Panc1 (cell line): ENCODE measurements at regions not wholly inside any gene's neighbourhood (a gene's known extent, or its start where the extent isn't known, plus 50 kb on each side); places are given as distances from the start of the nearest gene placed in this dataset.

ENCODE experiments used
- ATAC-seq: fragments of 200-7000 bp; cut with Tn5 transposase; 2 replicates; pipeline ENCODE4 v1.9.1; 2020; ENCODE audit warnings: mild to moderate bottlenecking, moderate library complexity
- BruUV-seq: library from RNA; stranded (reverse); fragments of 400-500 nt; replicated peaks from 2 replicates; lab custom pipeline; 2021; lab: Mats Ljungman, UMichigan
- CTCF ChIA-PET: fragments of 300-600 bp; sonication (Branson Sonifier 250); formaldehyde crosslinking; loops from one replicate; lab custom pipeline; 2022; ENCODE audit warnings: antibody characterized with exemption; lab: Charles Lee
- POLR2A ChIA-PET: fragments of 300-600 bp; sonication (Branson Sonifier 250); formaldehyde crosslinking; loops from one replicate; lab custom pipeline; 2022; ENCODE audit warnings: antibody characterized with exemption; lab: Charles Lee
- DNase-seq: peaks from one replicate; pipeline ENCODE4 v3.0.0-alpha.2; 2010; ENCODE audit warnings: low read depth, low spot score
- H3K27ac ChIP-seq: 2 replicates; pipeline ENCODE4 v1.5.1; 2011; ENCODE audit warnings: mild to moderate bottlenecking, low read length, inconsistent platforms
- H3K27me3 ChIP-seq: fragments of 200-500 bp; sonication (Bioruptor generic); 2 replicates; pipeline ENCODE4 v1.6.0; 2014; ENCODE audit warnings: low read length, inconsistent platforms; ENCODE audit not compliant: control insufficient read depth, insufficient read depth
- H3K36me3 ChIP-seq: fragments of 200-500 bp; sonication (Bioruptor generic); 2 replicates; pipeline ENCODE4 v1.5.1; 2014; ENCODE audit warnings: inconsistent platforms, mild to moderate bottlenecking, low read length, moderate library complexity; ENCODE audit not compliant: control insufficient read depth, insufficient read depth
- H3K4me1 ChIP-seq: 2 replicates; pipeline ENCODE4 v1.5.1; 2011; ENCODE audit warnings: inconsistent platforms, mild to moderate bottlenecking, low read length, moderate library complexity; ENCODE audit not compliant: control insufficient read depth, insufficient read depth
- H3K4me3 ChIP-seq, 2 experiments: 2 replicates each; pipeline ENCODE4 v1.5.1; 2011 to 2012; ENCODE audit warnings: low read depth in 2 of 2, low read length in 2 of 2, mild to moderate bottlenecking in 2 of 2, inconsistent platforms in 1 of 2, moderate library complexity in 1 of 2
- H3K9me3 ChIP-seq: fragments of 200-500 bp; sonication (Bioruptor generic); 2 replicates; pipeline ENCODE4 v1.5.1; 2014; ENCODE audit warnings: low read depth, mild to moderate bottlenecking, inconsistent platforms, low read length, moderate library complexity; ENCODE audit not compliant: control insufficient read depth, insufficient read depth
- POLR2AphosphoS5 ChIP-seq: IDR thresholded peaks from 2 replicates; pipeline ENCODE4 v1.6.1; 2012; ENCODE audit warnings: mild to moderate bottlenecking, low read depth, low read length, moderate library complexity
- SIN3A ChIP-seq: IDR thresholded peaks from 2 replicates; pipeline ENCODE4 v1.6.1; 2012; ENCODE audit warnings: low read depth, mild to moderate bottlenecking, low read length, moderate library complexity, borderline replicate concordance; ENCODE audit not compliant: insufficient read depth
- TCF7L2 ChIP-seq: IDR thresholded peaks from 2 replicates; pipeline ENCODE4 v1.6.1; 2011; ENCODE audit warnings: mild to moderate bottlenecking, low read depth, low read length, inconsistent platforms
- in situ Hi-C: cut with HindIII; loops from 2 replicates; pipeline ENCODE4 v1.10.0; 2016; ENCODE audit warnings: low sequenced_read_pairs, low pct_unique_long_range_greater_than_20kb
- intact Hi-C: fragments of 100-400 bp; cut with micrococcal nuclease; formaldehyde crosslinking; loops from one replicate; pipeline ENCODE4 v1.10.0; 2022; ENCODE audit not compliant: unreplicated experiment
- TF ChIP-seq, protein P1 (sequence below): fragments of 450-650 bp; IDR thresholded peaks from 2 replicates; pipeline ENCODE4 v1.5.1; 2017; ENCODE audit warnings: mild to moderate bottlenecking
- TF ChIP-seq, protein P2 (sequence below), 2 experiments: IDR thresholded peaks; 2 replicates each; pipeline ENCODE4 v1.6.1; 2011 to 2012; ENCODE audit warnings: low read depth in 2 of 2, control low read depth in 1 of 2, low read length in 1 of 2, mild to moderate bottlenecking in 1 of 2, moderate library complexity in 1 of 2; ENCODE audit not compliant: insufficient read depth in 1 of 2

DNA sequence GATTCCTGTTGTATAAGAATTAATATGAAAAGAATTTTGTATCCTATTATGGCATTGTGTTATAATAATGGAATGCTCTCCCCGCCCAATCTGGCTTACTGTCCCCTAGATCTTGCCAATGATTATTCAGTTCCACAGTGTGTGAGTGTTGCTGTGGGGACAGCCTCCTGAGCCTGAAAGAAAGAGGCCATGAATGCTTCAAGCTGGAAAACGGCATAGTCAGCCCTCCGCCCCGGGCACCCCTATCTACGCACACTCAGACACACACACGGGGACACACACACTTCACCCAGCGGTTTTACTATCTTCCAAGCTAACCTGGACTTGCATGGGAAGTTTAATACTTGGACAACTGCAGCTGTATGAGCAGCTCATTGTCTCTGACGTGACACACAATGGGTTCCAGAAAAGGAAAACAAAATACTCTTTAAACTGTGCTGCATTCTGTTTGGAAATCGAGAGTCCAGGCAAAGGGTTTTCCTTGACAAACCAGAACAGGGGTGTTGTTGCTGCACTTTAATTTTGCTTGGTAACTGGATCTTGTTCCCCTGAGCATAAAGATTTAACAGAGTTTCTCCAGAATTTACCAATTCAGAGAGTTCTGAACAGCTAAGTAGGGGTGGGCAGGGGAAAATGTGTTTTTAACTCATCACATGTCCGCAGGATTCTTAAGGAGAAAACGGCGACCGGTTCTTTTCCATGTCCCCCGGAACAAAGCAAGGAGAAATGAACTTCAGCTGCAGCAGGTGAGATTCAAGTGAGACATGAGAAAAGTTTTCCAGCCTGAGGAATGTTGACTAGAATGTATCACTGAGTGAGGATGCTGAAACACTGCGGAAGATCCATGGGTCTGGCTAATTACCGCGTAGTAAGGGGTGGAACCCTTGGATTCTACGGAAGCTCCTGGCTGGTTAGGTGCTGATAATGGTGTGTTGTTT lies 472.9 kb downstream of the FOXO1 start:
- intact Hi-C loops: no loop called here
- no TSS peak for BruUV-seq
- TF ChIP-seq SIN3A (no peak), POLR2AphosphoS5 (no peak), TCF7L2 (no peak)
- TF ChIP-seq, protein P1, sequence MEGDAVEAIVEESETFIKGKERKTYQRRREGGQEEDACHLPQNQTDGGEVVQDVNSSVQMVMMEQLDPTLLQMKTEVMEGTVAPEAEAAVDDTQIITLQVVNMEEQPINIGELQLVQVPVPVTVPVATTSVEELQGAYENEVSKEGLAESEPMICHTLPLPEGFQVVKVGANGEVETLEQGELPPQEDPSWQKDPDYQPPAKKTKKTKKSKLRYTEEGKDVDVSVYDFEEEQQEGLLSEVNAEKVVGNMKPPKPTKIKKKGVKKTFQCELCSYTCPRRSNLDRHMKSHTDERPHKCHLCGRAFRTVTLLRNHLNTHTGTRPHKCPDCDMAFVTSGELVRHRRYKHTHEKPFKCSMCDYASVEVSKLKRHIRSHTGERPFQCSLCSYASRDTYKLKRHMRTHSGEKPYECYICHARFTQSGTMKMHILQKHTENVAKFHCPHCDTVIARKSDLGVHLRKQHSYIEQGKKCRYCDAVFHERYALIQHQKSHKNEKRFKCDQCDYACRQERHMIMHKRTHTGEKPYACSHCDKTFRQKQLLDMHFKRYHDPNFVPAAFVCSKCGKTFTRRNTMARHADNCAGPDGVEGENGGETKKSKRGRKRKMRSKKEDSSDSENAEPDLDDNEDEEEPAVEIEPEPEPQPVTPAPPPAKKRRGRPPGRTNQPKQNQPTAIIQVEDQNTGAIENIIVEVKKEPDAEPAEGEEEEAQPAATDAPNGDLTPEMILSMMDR: no peak
- TF ChIP-seq, protein P2, sequence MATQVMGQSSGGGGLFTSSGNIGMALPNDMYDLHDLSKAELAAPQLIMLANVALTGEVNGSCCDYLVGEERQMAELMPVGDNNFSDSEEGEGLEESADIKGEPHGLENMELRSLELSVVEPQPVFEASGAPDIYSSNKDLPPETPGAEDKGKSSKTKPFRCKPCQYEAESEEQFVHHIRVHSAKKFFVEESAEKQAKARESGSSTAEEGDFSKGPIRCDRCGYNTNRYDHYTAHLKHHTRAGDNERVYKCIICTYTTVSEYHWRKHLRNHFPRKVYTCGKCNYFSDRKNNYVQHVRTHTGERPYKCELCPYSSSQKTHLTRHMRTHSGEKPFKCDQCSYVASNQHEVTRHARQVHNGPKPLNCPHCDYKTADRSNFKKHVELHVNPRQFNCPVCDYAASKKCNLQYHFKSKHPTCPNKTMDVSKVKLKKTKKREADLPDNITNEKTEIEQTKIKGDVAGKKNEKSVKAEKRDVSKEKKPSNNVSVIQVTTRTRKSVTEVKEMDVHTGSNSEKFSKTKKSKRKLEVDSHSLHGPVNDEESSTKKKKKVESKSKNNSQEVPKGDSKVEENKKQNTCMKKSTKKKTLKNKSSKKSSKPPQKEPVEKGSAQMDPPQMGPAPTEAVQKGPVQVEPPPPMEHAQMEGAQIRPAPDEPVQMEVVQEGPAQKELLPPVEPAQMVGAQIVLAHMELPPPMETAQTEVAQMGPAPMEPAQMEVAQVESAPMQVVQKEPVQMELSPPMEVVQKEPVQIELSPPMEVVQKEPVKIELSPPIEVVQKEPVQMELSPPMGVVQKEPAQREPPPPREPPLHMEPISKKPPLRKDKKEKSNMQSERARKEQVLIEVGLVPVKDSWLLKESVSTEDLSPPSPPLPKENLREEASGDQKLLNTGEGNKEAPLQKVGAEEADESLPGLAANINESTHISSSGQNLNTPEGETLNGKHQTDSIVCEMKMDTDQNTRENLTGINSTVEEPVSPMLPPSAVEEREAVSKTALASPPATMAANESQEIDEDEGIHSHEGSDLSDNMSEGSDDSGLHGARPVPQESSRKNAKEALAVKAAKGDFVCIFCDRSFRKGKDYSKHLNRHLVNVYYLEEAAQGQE (IDR thresholded peaks at IDR 0.05; ENCODE audit: insufficient read depth in 1 of 2, low read depth in 2 of 2, low read length in 1 of 2): no peak
- ChIA-PET POLR2A (no interaction called here), CTCF (no interaction called here)
- H3K27ac ChIP-seq: no peak overlapping the region
- no peaks in the 10 kb centered on the region for H3K27me3 ChIP-seq
- no peaks in the 10 kb centered on the region for H3K4me1 ChIP-seq
- no peak for ATAC-seq
- no peaks in the 10 kb centered on the region for H3K36me3 ChIP-seq
- in situ Hi-C loops: no loop called here
- DNase-seq: no peak
- no peak overlapping the region for H3K4me3 ChIP-seq
- H3K9me3 ChIP-seq: no peaks in the 10 kb centered on the region

DNA sequence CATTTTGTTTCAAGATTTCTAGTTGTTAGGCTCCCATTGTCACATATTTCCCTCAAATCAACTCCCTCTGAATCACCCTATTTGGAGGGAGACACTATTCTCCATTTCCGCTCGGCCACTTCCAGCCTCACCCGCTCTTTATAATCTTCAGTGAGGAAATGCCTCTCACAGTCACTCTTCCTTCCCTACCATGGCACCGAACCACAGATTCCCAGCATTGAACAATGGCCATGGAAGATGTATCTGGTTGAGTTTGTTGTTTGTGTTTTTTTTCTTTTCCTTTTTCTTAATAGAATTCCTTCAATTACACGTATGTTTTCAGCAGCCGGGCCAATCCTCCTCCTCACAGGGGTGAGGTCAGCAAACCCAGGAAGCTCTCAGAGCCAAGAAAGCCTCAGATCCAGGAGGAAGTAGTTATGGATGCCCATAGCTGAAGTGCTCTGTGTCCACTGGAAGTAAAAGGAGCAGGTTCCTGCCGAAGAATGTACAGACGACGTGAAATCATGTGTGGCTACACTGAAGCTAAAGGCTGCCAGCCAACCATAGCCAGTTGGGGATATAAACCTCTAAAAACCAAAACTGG lies 472.1 kb downstream of the FOXO1 start:
- DNase-seq (no peak), ATAC-seq (no peak)
- H3K9me3 ChIP-seq: no peaks in the 10 kb centered on the region
- H3K36me3 ChIP-seq: no peaks in the 10 kb centered on the region
- no peaks in the 10 kb centered on the region for H3K4me1 ChIP-seq
- ChIA-PET POLR2A (no interaction called here), CTCF (no interaction called here)
- no peaks in the 10 kb centered on the region for H3K27me3 ChIP-seq
- intact Hi-C loops (no loop called here), in situ Hi-C loops (no loop called here)
- no peak overlapping the region for H3K27ac ChIP-seq
- no TSS peak for BruUV-seq
- TF ChIP-seq, protein P2 (IDR thresholded peaks at IDR 0.05; ENCODE audit: insufficient read depth in 1 of 2, low read depth in 2 of 2, low read length in 1 of 2): no peak
- TF ChIP-seq, protein P1: no peak
- TF ChIP-seq SIN3A (no peak), TCF7L2 (no peak), POLR2AphosphoS5 (no peak)
- H3K4me3 ChIP-seq: no peak overlapping the region
